Stimulated activated CD4-positive, alpha-beta T cell treated with anti-CD3 and anti-CD28 coated beads, Interleukin-15, amount 100 ng/mL, for 48 hours (primary cell): ENCODE measurements at regions not wholly inside any gene's neighbourhood (a gene's known extent, or its start where the extent isn't known, plus 50 kb on each side); places are given as distances from the start of the nearest gene placed in this dataset.

Source experiments
- DNase-seq, 2 donors: peaks; one replicate each; pipeline ENCODE4 v3.0.0-alpha.2; 2020; ENCODE audit warnings: low read depth in 2 of 2

GRCh38 chr5:118687661-118688621 lies 300.4 kb downstream of the DTWD2 start:
- no peak for DNase-seq

- no peak for DNase-seq
Measured at GRCh38 chr5:118687100-118687499, 301.2 kb downstream of the DTWD2 start.

GRCh38 chr5:118681655-118682054 lies 306.7 kb downstream of the DTWD2 start:
- DNase-seq = no peak

GRCh38 chr5:118679264-118679940 lies 308.9 kb downstream of the DTWD2 start:
- DNase-seq = no peak

- no peak for DNase-seq
Measured at GRCh38 chr5:118678746-118679145, 309.6 kb downstream of the DTWD2 start.

GRCh38 chr5:118675247-118675646 lies 313.1 kb downstream of the DTWD2 start:
- no peak for DNase-seq

- no peak for DNase-seq
Measured at GRCh38 chr5:118657576-118657975, 330.8 kb downstream of the DTWD2 start.

- DNase-seq = no peak
Measured at GRCh38 chr5:118653872-118654271, 334.5 kb downstream of the DTWD2 start.

GRCh38 chr5:118653183-118653582 lies 335.2 kb downstream of the DTWD2 start:
- no peak for DNase-seq

GRCh38 chr5:118651002-118651401 lies 337.3 kb downstream of the DTWD2 start:
- DNase-seq = no peak

- DNase-seq = no peak
Measured at GRCh38 chr5:118647587-118647986, 340.8 kb downstream of the DTWD2 start.

GRCh38 chr5:118646917-118647316 lies 341.4 kb downstream of the DTWD2 start:
- no peak for DNase-seq

GRCh38 chr5:118637947-118638670 lies 350.2 kb downstream of the DTWD2 start:
- no peak for DNase-seq

- no peak for DNase-seq
Measured at GRCh38 chr5:118628660-118629354, 359.5 kb downstream of the DTWD2 start.

- DNase-seq = no peak
Measured at GRCh38 chr5:118620233-118620632, 368.1 kb downstream of the DTWD2 start.

- no peak for DNase-seq
Measured at GRCh38 chr5:118619823-118620222, 368.5 kb downstream of the DTWD2 start.

- no peak for DNase-seq
Measured at GRCh38 chr5:118616281-118616680, 372.1 kb downstream of the DTWD2 start.

- no peak for DNase-seq
Measured at GRCh38 chr5:118614731-118615456, 373.5 kb downstream of the DTWD2 start.

- DNase-seq = no peak
Measured at GRCh38 chr5:118611332-118611945, 376.9 kb downstream of the DTWD2 start.

- DNase-seq = no peak
Measured at GRCh38 chr5:118606940-118607339, 381.4 kb downstream of the DTWD2 start.

- DNase-seq = no peak
Measured at GRCh38 chr5:118605761-118606160, 382.6 kb downstream of the DTWD2 start.
